ENCODE measurements at regions not wholly inside any gene's neighbourhood (a gene's known extent, or its start where the extent isn't known, plus 50 kb on each side); places are given as distances from the start of the nearest gene placed in this dataset.

DNA sequence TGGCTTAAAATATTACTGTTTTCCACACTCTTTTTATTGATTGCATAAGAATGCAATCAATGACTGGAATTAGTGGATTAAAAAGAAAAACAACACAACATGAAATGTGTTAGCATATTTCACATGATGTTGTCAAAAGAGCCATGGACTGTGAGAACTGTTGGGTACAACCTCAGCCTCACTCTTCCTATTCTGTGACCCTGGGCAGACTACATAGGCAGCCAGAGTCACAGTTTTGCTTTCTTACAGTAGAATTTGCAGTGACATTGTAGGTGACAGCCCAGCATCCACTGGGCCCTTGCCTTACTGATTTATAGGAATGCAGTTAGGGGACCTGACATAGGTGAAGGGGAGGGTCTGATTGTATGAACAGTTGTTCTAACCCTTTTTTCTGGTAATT is 471.4 kb upstream of the SLC35B3 start:
- Mint-ChIP-seq H3K36me3 (no peaks in the 10 kb centered on the region), H3K27ac (no peak overlapping the region), H3K4me3 (no peak overlapping the region), H3K9me3 (peaks cover 0 to 4% of the 10 kb centered on the region in 2 donors), H3K27me3 (peaks cover 0 to 15% of the 10 kb centered on the region in 2 donors), H3K4me1 (no peaks in the 10 kb centered on the region)
- ATAC-seq (replicated peaks): no peak
- no peak for DNase-seq

DNA sequence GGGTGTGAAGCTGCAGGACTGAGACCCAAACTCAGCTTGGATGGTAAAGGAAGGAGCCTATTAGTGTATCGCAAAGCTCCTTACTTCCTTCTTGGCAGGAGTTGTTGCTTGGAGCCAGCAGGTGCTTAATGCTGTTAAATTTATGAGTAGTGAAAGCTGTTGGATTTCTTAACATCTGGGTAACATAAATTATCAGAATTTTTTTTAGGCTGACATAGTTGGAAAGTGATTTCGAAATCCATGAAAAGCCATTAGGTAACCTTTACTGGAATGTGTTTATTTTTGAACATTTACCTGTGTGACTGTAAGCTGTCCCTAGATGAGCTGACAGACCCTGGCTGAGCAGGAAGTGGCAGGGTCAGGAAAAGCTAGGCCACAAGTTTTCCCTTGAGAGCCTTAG is 470.4 kb upstream of the SLC35B3 start:
- peaks cover 0 to 4% of the 10 kb centered on the region in 2 donors for H3K9me3 Mint-ChIP-seq
- ATAC-seq (replicated peaks): no peak
- no peak overlapping the region for H3K27ac Mint-ChIP-seq

GRCh38 chr6:8904754-8905153 is 469.4 kb upstream of the SLC35B3 start:
- no peak overlapping the region for H3K27ac Mint-ChIP-seq
- peaks cover 0 to 15% of the 10 kb centered on the region in 2 donors for H3K27me3 Mint-ChIP-seq
- no peak for ATAC-seq (replicated peaks)

More for the DNA sequence above, 470.4 kb upstream of the SLC35B3 start:
- no peaks in the 10 kb centered on the region for H3K4me1 Mint-ChIP-seq
- H3K27me3 Mint-ChIP-seq: peaks cover 0 to 15% of the 10 kb centered on the region in 2 donors
- DNase-seq: no peak
- H3K36me3 Mint-ChIP-seq: no peaks in the 10 kb centered on the region
- no peak overlapping the region for H3K4me3 Mint-ChIP-seq

DNA sequence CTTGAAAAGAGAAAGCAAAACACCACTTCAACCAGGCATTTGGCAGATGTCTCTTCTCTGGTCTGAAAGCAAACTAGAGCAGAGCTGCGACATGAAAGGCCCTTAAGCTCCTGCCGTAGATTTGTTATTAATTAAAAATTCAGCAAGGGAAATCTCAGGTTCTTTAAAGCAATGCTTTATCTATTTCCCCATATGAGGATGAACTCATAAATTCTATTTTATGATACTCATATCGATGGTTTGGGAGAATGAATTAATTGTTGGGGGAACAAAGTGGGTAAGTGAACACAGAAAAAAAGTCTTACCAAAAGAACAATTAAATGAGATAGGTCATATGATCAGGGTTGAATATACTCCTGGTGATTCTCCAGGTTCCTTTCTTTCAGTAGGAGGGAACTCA is 464.7 kb upstream of the SLC35B3 start:
- DNase-seq (no peak), ATAC-seq (replicated peaks) (no peak)
- Mint-ChIP-seq H3K4me3 (no peak overlapping the region), H3K9me3 (peaks cover 0 to 2% of the 10 kb centered on the region in 2 donors), H3K36me3 (no peaks in the 10 kb centered on the region), H3K4me1 (no peaks in the 10 kb centered on the region), H3K27me3 (peaks cover 0 to 5% of the 10 kb centered on the region in 2 donors), H3K27ac (no peak overlapping the region)

More at GRCh38 chr6:8904754-8905153, 469.4 kb upstream of the SLC35B3 start:
- Mint-ChIP-seq H3K9me3 (peaks cover 0 to 4% of the 10 kb centered on the region in 2 donors), H3K4me3 (no peak overlapping the region), H3K4me1 (no peaks in the 10 kb centered on the region), H3K36me3 (no peaks in the 10 kb centered on the region)
- no peak for DNase-seq

DNA sequence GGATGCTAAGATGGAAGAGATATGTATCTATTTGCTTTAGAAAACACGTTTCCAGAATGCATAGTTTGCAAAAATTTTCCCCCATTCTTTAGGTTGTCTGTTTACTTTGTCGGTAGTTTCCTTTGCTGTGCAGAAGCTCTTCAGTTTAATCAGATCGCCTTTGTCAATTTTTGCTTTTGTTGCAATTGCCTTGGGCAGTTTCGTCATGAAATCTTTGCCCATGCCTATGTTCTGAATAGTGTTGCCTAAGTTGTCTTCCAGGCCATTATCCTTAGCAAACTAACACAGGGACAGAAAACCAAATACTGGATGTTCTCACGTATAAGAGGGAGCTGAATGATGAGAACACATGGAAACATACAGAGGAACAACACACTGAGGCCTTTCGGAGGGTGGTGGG is 454.2 kb upstream of the SLC35B3 start:
- no peak for DNase-seq
- Mint-ChIP-seq H3K36me3 (no peaks in the 10 kb centered on the region), H3K4me1 (no peaks in the 10 kb centered on the region), H3K27me3 (no peaks in the 10 kb centered on the region), H3K27ac (no peak overlapping the region), H3K9me3 (no peaks in the 10 kb centered on the region), H3K4me3 (no peak overlapping the region)
- no peak for ATAC-seq (replicated peaks)

DNA sequence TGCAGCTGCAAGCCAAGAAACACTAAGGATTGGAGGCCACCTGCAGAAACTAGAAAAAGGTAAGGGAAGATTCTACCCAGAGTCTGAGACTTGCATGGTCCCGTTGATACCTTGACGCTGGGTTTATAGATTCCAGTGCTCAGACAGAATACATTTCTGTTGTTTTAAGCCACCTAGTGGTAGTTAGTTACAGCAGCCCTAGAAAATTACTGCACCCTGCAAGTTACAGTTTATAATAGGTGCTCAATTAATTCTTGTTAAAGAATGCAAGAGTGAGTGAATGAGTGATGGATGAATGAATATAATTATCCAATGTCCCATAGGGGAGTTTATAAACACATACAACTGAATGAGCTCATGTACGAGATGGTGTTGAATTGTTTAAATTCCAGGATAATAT is 453.1 kb upstream of the SLC35B3 start:
- Mint-ChIP-seq H3K27ac (no peak overlapping the region), H3K4me1 (no peaks in the 10 kb centered on the region), H3K27me3 (no peaks in the 10 kb centered on the region), H3K9me3 (no peaks in the 10 kb centered on the region), H3K36me3 (no peaks in the 10 kb centered on the region), H3K4me3 (no peak overlapping the region)
- no peak for DNase-seq
- peak; percentile 46 to 53 for ATAC-seq (replicated peaks)

GRCh38 chr6:8881663-8882062 is 446.3 kb upstream of the SLC35B3 start:
- no peak for ATAC-seq (replicated peaks)
- no peaks in the 10 kb centered on the region for H3K36me3 Mint-ChIP-seq
- no peaks in the 10 kb centered on the region for H3K4me1 Mint-ChIP-seq

GRCh38 chr6:8879334-8879733 is 444.0 kb upstream of the SLC35B3 start:
- Mint-ChIP-seq H3K4me1 (no peaks in the 10 kb centered on the region), H3K4me3 (no peak overlapping the region), H3K36me3 (no peaks in the 10 kb centered on the region), H3K27me3 (no peaks in the 10 kb centered on the region), H3K9me3 (peaks cover 0 to 2% of the 10 kb centered on the region in 2 donors), H3K27ac (no peak overlapping the region)
- no peak for DNase-seq
- no peak for ATAC-seq (replicated peaks)

More at GRCh38 chr6:8881663-8882062, 446.3 kb upstream of the SLC35B3 start:
- Mint-ChIP-seq H3K4me3 (no peak overlapping the region), H3K9me3 (peaks cover 0 to 2% of the 10 kb centered on the region in 2 donors), H3K27me3 (no peaks in the 10 kb centered on the region), H3K27ac (no peak overlapping the region)
- no peak for DNase-seq

DNA sequence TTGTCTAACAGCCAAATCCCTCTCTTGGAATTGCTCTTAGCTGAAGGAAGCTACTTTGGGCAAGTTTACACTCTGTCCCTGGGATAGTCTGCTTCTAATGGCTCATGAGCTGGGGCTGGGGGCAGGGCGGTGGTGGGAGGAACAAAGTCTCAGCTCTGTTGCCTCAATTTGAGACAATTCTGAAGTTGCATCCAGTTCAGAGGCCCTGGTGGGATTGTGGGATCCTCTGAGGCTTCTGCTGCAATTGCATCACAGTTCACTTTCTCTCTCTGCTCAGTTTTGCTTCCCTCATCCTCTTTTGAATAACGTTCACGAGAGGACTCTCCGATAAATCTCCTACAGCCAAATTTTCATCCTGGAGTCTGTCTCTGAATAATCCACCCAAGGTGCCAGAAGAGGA is 440.6 kb upstream of the SLC35B3 start:
- ATAC-seq (replicated peaks): no peak
- Mint-ChIP-seq H3K27ac (no peak overlapping the region), H3K36me3 (no peaks in the 10 kb centered on the region), H3K4me3 (no peak overlapping the region), H3K9me3 (peaks cover 0 to 2% of the 10 kb centered on the region in 2 donors), H3K27me3 (no peaks in the 10 kb centered on the region), H3K4me1 (no peaks in the 10 kb centered on the region)
- DNase-seq: no peak

GRCh38 chr6:8872589-8872988 is 437.2 kb upstream of the SLC35B3 start:
- no peak overlapping the region for H3K27ac Mint-ChIP-seq

GRCh38 chr6:8865451-8865850 is 430.1 kb upstream of the SLC35B3 start:
- Mint-ChIP-seq H3K9me3 (no peaks in the 10 kb centered on the region), H3K36me3 (no peaks in the 10 kb centered on the region), H3K4me1 (peaks cover 0 to 3% of the 10 kb centered on the region in 2 donors), H3K27me3 (no peaks in the 10 kb centered on the region), H3K27ac (no peak overlapping the region), H3K4me3 (no peak overlapping the region)
- DNase-seq: no peak
- no peak for ATAC-seq (replicated peaks)

More at GRCh38 chr6:8872589-8872988, 437.2 kb upstream of the SLC35B3 start:
- no peaks in the 10 kb centered on the region for H3K4me1 Mint-ChIP-seq
- no peak for DNase-seq
- no peak overlapping the region for H3K4me3 Mint-ChIP-seq
- no peaks in the 10 kb centered on the region for H3K36me3 Mint-ChIP-seq
- no peaks in the 10 kb centered on the region for H3K9me3 Mint-ChIP-seq
- no peak for ATAC-seq (replicated peaks)
- no peaks in the 10 kb centered on the region for H3K27me3 Mint-ChIP-seq

GRCh38 chr6:8860671-8861070 is 425.3 kb upstream of the SLC35B3 start:
- peak; percentile 36 to 58 for ATAC-seq (replicated peaks)
- H3K9me3 Mint-ChIP-seq: no peaks in the 10 kb centered on the region
- no peak overlapping the region for H3K4me3 Mint-ChIP-seq
- H3K27ac Mint-ChIP-seq: no peak overlapping the region
- no peaks in the 10 kb centered on the region for H3K27me3 Mint-ChIP-seq
- H3K4me1 Mint-ChIP-seq: peaks cover 0 to 3% of the 10 kb centered on the region in 2 donors
- H3K36me3 Mint-ChIP-seq: no peaks in the 10 kb centered on the region
- DNase-seq: no peak

- no peaks in the 10 kb centered on the region for H3K9me3 Mint-ChIP-seq
- H3K4me3 Mint-ChIP-seq: no peak overlapping the region
- no peak for DNase-seq
- H3K27me3 Mint-ChIP-seq: no peaks in the 10 kb centered on the region
- H3K4me1 Mint-ChIP-seq: peaks cover 0 to 3% of the 10 kb centered on the region in 2 donors
- H3K27ac Mint-ChIP-seq: no peak overlapping the region
- H3K36me3 Mint-ChIP-seq: no peaks in the 10 kb centered on the region
- ATAC-seq (replicated peaks): no peak
Measured at GRCh38 chr6:8859501-8859900, 424.2 kb upstream of the SLC35B3 start.

DNA sequence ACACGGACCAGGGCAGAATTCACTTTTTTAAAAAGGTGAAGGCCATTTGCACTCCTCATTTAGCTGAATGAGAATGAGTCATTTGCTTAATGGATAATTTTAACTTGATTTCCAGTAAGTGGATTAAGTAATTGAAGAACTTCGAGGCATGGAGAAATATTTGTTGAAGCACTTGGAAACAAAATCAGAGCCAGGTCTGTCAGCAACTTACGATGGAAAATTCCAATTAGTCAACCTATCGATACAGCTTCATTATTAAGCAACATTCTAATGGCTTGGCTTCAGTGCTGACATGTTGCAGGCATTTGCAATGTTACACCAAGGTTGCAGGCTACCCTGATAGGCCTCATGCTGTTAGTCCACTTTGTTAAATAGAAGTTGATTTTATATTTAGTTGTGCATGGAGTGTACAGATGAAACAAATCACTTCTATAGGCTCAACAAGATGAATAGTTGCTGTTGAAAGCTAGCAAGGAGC is 423.5 kb upstream of the SLC35B3 start:
- Mint-ChIP-seq H3K36me3 (no peaks in the 10 kb centered on the region), H3K4me1 (peaks cover 0 to 3% of the 10 kb centered on the region in 2 donors), H3K27ac (no peak overlapping the region), H3K9me3 (no peaks in the 10 kb centered on the region), H3K27me3 (no peaks in the 10 kb centered on the region), H3K4me3 (no peak overlapping the region)
- ATAC-seq (replicated peaks): no peak
- DNase-seq: no peak

DNA sequence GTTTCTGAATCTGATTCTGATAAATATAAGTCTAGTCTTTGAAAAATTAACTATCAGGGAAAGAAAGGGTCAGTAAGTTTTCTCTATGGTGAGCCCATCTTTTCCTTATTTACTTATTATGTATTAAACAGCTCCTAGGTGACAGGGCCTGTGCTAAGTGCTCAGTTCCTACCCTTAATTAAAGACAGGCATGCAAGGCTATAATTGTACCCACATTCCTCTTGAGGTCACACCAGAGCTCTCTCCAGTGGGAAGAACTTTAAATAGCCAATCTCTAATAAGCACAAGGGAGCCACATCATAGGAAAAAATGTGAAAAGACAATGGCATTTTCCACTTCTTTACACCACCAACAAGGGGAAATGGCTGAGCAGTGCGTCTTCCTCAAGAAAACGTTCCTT is 421.8 kb upstream of the SLC35B3 start:
- Mint-ChIP-seq H3K27me3 (no peaks in the 10 kb centered on the region), H3K4me1 (peaks cover 0 to 3% of the 10 kb centered on the region in 2 donors), H3K9me3 (no peaks in the 10 kb centered on the region), H3K4me3 (no peak overlapping the region), H3K36me3 (no peaks in the 10 kb centered on the region), H3K27ac (no peak overlapping the region)
- DNase-seq (no peak), ATAC-seq (replicated peaks) (no peak)

- Mint-ChIP-seq H3K27ac (no peak overlapping the region), H3K9me3 (no peaks in the 10 kb centered on the region), H3K4me3 (no peak overlapping the region), H3K4me1 (no peaks in the 10 kb centered on the region), H3K27me3 (no peaks in the 10 kb centered on the region), H3K36me3 (no peaks in the 10 kb centered on the region)
- DNase-seq (no peak), ATAC-seq (replicated peaks) (no peak)
Measured at GRCh38 chr6:8855411-8855810, 420.1 kb upstream of the SLC35B3 start.

All from stimulated activated naive B cell treated with anti-CD40 and anti-IgM and Interleukin-4, amounts not matched to agents 10 μg/mL and 1 μg/mL and 100 μg/mL, for 72 hours (primary cell).